Cardiac muscle cell (in vitro differentiated cells and primary cell): ENCODE measurements at regions not wholly inside any gene's neighbourhood (a gene's known extent, or its start where the extent isn't known, plus 50 kb on each side); places are given as distances from the start of the nearest gene placed in this dataset.

Source experiments
- DNase-seq, 2 donors: peaks; one replicate each; pipeline versions ENCODE4 v3.0.0 to v3.0.0-alpha.2; 2010 to 2017; ENCODE audit warnings: low read depth in 1 of 2, low spot score in 1 of 2
- H3K27ac ChIP-seq: fragments of 200-600 bp; sonication (generic); 2 replicates; pipeline ENCODE4 v1.5.1; 2016
- H3K27me3 ChIP-seq: fragments of 200-600 bp; sonication (generic); 2 replicates; pipeline ENCODE4 v1.6.0; 2016; ENCODE audit warnings: control low read depth
- H3K36me3 ChIP-seq: fragments of 200-600 bp; sonication (generic); 2 replicates; pipeline ENCODE4 v1.5.1; 2016; ENCODE audit warnings: control low read depth
- H3K4me1 ChIP-seq: fragments of 200-600 bp; sonication (generic); 2 replicates; pipeline ENCODE4 v1.8.1; 2017; ENCODE audit warnings: low read depth, mild to moderate bottlenecking, mixed run types
- H3K4me3 ChIP-seq: fragments of 200-600 bp; sonication (generic); 2 replicates; pipeline ENCODE4 v1.5.1; 2016; ENCODE audit warnings: mild to moderate bottlenecking
- H3K9me3 ChIP-seq: fragments of 200-600 bp; sonication (generic); 2 replicates; pipeline ENCODE4 v1.5.1; 2017; ENCODE audit warnings: low read depth, mild to moderate bottlenecking, control low read depth
- TF ChIP-seq, protein P1 (sequence below): IDR thresholded peaks from 2 replicates; pipeline ENCODE4 v1.5.1; 2012; ENCODE audit warnings: low read depth, mild to moderate bottlenecking, low read length

DNA sequence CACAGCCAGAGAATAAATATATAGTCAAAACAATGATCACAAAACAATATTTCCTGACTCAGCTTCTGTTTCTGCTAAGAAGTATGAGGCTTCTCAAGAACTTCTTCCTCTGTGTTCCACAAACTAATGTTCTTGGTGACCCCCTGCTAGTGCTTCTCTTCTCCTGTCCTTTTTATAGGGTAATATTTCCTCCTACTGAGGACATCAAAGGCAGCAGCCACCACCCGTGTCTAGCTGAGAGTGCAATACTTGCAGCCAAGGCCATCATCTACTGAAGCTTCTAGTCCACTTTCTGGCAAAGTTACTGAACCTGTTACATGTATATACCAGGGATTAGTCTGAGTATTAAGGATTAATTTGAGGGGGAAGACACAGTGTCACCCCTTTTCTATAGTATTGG lies 83.7 kb upstream of the SLC12A2 start:
- no peaks in the 10 kb centered on the region for H3K9me3 ChIP-seq
- TF ChIP-seq, protein P1, sequence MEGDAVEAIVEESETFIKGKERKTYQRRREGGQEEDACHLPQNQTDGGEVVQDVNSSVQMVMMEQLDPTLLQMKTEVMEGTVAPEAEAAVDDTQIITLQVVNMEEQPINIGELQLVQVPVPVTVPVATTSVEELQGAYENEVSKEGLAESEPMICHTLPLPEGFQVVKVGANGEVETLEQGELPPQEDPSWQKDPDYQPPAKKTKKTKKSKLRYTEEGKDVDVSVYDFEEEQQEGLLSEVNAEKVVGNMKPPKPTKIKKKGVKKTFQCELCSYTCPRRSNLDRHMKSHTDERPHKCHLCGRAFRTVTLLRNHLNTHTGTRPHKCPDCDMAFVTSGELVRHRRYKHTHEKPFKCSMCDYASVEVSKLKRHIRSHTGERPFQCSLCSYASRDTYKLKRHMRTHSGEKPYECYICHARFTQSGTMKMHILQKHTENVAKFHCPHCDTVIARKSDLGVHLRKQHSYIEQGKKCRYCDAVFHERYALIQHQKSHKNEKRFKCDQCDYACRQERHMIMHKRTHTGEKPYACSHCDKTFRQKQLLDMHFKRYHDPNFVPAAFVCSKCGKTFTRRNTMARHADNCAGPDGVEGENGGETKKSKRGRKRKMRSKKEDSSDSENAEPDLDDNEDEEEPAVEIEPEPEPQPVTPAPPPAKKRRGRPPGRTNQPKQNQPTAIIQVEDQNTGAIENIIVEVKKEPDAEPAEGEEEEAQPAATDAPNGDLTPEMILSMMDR = no peak
- no peaks in the 10 kb centered on the region for H3K27me3 ChIP-seq
- H3K4me3 ChIP-seq = no peak overlapping the region
- no peaks in the 10 kb centered on the region for H3K4me1 ChIP-seq
- DNase-seq = no peak
- H3K27ac ChIP-seq = no peak overlapping the region
- H3K36me3 ChIP-seq = no peaks in the 10 kb centered on the region

GRCh38 chr5:128002425-128002824 lies 81.1 kb upstream of the SLC12A2 start:
- Histone ChIP-seq H3K36me3 (no peaks in the 10 kb centered on the region), H3K9me3 (no peaks in the 10 kb centered on the region), H3K27me3 (no peaks in the 10 kb centered on the region), H3K4me1 (no peaks in the 10 kb centered on the region), H3K27ac (no peak overlapping the region), H3K4me3 (no peak overlapping the region)
- no peak for DNase-seq
- TF ChIP-seq, protein P1 = no peak

GRCh38 chr5:128007939-128008338 lies 75.6 kb upstream of the SLC12A2 start:
- DNase-seq = no peak
- Histone ChIP-seq H3K4me1 (no peaks in the 10 kb centered on the region), H3K9me3 (no peaks in the 10 kb centered on the region), H3K36me3 (no peaks in the 10 kb centered on the region), H3K27me3 (no peaks in the 10 kb centered on the region), H3K27ac (no peak overlapping the region), H3K4me3 (no peak overlapping the region)
- TF ChIP-seq, protein P1 = no peak

DNA sequence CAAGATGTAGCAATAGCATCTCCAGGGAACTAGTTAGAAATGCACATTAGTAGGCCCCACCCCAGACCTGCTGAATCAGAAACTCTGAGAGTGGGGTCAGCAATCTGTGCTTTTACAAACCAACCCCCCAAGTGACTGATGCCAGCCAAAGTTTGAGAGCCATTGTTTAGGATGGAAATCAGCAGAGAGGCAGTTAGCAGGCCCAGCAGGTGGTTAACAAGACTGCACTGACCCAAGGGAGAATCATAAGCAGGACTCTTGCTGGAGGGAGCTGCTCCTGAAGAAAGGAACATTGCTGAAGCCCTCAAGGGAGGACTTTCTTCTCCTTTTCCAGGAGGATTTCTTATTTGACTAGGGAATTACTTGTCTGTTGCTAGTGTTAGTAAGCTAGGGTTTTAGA lies 74.2 kb upstream of the SLC12A2 start:
- Histone ChIP-seq H3K27ac (no peak overlapping the region), H3K4me1 (no peaks in the 10 kb centered on the region), H3K9me3 (no peaks in the 10 kb centered on the region), H3K36me3 (no peaks in the 10 kb centered on the region), H3K27me3 (no peaks in the 10 kb centered on the region), H3K4me3 (no peak overlapping the region)
- TF ChIP-seq, protein P1 = no peak
- no peak for DNase-seq

DNA sequence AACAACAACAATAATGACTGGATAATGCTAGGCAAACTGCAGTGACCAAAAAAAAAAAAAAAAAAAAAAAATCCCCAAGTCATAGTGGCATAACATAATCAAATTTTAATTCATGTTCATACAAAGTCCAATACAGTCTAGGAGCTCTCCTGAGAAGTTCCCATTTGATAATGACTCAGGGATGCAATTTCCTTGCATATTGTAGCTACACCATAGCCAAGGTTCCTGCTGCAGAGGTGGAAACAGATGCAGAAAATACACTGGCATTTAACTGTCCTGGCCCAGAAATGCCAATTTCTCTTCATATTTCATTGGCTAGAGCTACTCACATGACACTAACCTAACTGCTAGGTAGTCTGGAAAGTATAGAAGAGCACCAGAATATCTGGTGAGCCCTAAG lies 72.2 kb upstream of the SLC12A2 start:
- H3K4me1 ChIP-seq = peaks cover 7% of the 10 kb centered on the region

DNA sequence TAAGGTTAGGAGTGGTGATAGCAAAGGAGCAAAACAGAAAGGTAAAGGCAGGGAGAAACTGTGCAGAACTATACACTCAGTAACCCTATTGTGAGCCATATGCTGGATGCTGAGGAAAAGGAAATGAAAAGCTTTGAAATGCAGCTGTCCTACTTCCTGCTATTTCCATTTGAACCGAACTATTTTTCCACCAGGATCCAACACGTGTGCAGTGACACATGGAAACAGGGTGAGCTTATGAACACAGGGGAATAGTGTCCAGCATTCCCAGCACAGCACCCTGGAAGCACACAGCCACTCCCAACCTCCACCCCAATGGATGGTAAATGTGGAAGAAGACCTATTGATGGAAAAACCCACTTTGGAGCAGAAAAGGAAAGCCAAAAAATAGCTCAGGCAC lies 69.0 kb upstream of the SLC12A2 start:
- Histone ChIP-seq H3K27ac (no peak overlapping the region), H3K9me3 (no peaks in the 10 kb centered on the region), H3K27me3 (no peaks in the 10 kb centered on the region), H3K4me1 (peaks cover 7% of the 10 kb centered on the region), H3K4me3 (no peak overlapping the region), H3K36me3 (no peaks in the 10 kb centered on the region)
- no peak for DNase-seq
- TF ChIP-seq, protein P1 = no peak

More for the DNA sequence above, 72.2 kb upstream of the SLC12A2 start:
- Histone ChIP-seq H3K27me3 (no peaks in the 10 kb centered on the region), H3K4me3 (no peak overlapping the region), H3K36me3 (no peaks in the 10 kb centered on the region), H3K9me3 (no peaks in the 10 kb centered on the region), H3K27ac (no peak overlapping the region)
- TF ChIP-seq, protein P1 = no peak
- DNase-seq = no peak
